Cardiac fibroblast (primary cell): ENCODE measurements at regions not wholly inside any gene's neighbourhood (a gene's known extent, or its start where the extent isn't known, plus 50 kb on each side); places are given as distances from the start of the nearest gene placed in this dataset.

Experiments
- DNase-seq, 2 donors: peaks; one replicate each; pipeline versions ENCODE4 v3.0.0 to v3.0.0-alpha.2; 2010; ENCODE audit warnings: low read depth in 2 of 2
- H3K4me3 ChIP-seq, 2 donors: replicated peaks in 1 of 2; 1 replicate in 1 of 2; 2 replicates in 1 of 2; pipeline ENCODE4 v1.5.1; 2011; ENCODE audit warnings: low read depth in 2 of 2, low read length in 2 of 2, mild to moderate bottlenecking in 2 of 2, moderate library complexity in 1 of 2
- TF ChIP-seq, protein P1 (sequence below): IDR thresholded peaks from one replicate; pipeline ENCODE4 v1.5.1; 2011; ENCODE audit warnings: low read depth, mild to moderate bottlenecking, low read length, inconsistent platforms

DNA sequence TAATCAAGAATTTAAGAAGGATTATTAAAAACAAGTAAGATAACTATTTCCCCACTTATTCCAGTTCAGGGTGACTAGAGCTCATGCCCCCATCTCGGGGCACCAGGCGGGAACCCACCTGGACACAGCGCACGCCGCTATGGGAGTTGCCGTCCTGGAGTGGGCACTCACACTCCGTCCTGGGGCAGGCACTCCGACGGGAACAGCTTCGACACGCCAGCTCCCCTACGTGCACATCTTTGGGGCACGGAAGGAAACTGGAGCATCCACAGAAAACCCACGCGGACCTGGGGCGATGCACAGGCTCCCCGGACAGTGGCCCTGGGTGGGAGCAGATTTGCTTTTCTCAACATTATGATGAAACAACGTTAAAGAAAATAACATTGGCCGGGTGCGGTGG is 52.0 kb upstream of the GATA5 start:
- DNase-seq: no peak
- H3K4me3 ChIP-seq: no peak overlapping the region
- TF ChIP-seq, protein P1, sequence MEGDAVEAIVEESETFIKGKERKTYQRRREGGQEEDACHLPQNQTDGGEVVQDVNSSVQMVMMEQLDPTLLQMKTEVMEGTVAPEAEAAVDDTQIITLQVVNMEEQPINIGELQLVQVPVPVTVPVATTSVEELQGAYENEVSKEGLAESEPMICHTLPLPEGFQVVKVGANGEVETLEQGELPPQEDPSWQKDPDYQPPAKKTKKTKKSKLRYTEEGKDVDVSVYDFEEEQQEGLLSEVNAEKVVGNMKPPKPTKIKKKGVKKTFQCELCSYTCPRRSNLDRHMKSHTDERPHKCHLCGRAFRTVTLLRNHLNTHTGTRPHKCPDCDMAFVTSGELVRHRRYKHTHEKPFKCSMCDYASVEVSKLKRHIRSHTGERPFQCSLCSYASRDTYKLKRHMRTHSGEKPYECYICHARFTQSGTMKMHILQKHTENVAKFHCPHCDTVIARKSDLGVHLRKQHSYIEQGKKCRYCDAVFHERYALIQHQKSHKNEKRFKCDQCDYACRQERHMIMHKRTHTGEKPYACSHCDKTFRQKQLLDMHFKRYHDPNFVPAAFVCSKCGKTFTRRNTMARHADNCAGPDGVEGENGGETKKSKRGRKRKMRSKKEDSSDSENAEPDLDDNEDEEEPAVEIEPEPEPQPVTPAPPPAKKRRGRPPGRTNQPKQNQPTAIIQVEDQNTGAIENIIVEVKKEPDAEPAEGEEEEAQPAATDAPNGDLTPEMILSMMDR: no peak

DNA sequence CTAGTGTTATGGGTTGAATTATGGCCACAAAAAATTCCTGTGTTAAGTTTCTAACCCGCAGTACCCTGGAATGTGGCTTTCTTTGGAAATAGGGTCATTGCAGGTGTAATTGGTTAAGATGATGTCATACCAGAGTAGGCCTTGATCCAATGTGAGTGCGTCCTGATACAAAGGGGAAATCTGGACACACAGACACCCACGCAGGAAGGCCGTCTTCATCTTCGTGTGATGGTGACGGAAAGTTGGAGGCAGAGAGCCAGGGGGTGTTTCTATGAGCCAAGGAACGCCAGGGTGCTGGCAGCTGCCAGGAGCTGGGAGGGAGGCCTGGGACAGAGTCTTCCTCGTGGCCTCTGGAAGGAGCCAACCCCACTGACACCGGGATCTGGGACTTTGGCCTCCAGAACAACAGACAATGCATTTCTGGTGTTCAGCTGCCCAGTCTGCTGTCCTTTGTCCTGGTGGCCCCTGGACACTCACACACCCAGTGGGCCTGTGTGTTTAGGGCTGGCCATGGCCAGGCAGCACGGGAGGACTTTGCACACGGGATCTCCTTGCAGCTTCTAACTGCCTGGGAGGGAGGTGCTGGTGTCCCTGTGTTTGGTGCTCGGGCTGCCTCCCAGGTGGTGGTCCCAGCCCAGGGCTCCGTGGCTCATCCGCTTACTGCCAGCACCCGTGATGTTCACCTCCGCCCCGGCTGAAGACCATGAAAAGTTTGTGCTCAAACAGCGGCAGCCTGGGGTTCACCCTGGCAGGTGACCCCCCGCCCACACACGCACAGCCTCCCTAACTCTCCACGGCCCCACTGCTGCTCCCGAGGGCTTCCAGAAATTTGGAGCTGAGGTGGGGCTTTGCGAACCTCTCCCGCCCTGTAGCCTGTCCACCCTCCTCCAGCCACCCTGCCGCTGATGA is 53.4 kb upstream of the GATA5 start:
- TF ChIP-seq, protein P1: no peak
- no peak overlapping the region for H3K4me3 ChIP-seq
- DNase-seq: no peak

DNA sequence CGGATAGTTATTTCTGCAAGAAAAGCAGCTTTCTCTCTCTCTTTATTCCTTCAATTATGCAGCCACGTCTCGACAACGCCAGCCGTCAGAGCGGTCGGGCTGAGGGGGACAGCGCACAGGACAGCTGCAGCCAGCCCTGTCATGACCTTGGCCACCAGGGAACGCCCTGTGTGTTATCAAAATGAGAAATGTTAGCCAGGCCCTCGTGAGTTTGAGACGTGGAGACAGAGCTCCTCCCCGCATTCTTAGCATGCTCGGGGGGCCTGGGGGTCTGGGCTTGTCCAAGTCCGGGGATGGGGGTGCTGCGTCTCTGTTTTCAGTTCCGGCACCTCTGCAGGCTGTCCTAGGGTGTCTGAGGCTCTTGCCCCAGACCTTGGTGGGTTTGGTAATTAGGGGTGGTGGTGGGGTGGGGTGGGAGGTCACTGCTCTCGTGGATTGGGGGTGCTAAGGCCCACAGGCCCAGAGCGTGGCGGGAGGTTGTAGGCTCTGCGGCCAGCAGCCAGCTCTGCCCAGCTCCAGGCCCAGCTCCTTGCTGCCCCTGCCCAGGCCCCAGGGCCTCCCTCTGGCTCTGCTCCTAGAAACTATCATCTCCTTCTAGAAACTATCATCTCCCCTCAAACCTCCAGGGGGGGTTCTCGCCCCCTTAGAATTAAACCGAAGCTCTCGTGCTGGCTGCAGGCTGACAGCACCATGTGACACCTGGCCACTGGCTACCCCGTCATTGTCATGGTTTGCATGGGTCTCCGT is 54.3 kb upstream of the GATA5 start:
- no peak for DNase-seq
- no peak overlapping the region for H3K4me3 ChIP-seq
- TF ChIP-seq, protein P1: no peak

DNA sequence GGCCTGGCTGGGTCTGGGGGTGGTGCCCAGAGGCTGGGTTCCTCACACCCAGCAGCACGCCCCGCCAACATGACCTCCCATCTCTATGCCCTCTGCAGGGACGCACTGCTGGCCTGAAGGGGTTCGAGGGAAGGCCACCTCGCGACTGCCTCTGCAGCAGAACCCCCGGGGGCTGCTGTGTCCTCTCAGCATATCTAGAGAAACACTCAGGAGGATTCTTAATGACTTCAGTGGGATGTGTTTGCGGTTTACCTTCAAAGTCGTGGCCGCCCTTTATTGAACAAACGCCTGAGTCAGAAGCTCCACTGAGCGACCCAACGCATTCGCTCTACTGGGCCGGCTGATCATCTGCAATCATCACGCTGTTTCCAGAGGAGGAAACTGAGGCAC is 54.8 kb upstream of the GATA5 start:
- TF ChIP-seq, protein P1: no peak
- H3K4me3 ChIP-seq: no peak overlapping the region
- DNase-seq: no peak

DNA sequence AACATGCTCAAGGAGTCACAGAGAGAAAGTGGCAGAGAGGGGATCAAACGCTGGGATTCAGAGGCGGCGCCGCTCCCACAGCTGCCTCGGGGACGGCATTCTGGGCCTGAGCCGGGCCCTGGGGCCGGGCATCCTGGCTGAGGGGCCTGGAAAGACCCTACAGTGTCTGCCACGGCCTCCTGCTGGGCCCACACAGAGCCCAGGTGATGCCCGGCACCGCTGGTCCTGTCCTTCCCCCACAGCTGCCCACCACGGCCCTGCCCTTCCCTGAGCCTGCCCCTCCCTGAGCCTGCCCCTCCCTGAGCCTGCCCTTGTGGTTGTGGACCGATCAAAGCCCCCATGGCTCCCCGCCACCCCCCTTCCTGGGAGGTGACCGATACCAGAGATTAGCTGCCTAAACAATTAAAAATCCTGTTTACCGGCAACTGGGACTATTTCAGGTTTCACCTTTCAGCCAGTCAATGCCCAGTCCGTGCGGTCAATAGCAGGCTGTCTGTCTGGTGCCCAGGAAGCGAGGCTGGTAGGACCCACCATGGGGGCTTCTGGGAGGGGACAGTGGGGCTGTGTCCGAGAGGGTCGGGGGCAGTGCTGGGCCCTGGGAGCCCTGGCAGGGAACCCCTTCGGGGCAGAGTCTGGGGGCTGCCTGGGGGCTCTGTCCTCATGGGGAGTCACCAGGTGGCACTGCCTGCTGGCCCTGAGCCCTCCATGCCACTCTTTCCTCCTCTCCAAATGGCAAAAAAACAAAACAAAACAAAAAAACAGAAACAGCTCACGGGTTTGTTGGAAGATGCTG is 55.4 kb upstream of the GATA5 start:
- no peak for DNase-seq
- TF ChIP-seq, protein P1: no peak
- no peak overlapping the region for H3K4me3 ChIP-seq

DNA sequence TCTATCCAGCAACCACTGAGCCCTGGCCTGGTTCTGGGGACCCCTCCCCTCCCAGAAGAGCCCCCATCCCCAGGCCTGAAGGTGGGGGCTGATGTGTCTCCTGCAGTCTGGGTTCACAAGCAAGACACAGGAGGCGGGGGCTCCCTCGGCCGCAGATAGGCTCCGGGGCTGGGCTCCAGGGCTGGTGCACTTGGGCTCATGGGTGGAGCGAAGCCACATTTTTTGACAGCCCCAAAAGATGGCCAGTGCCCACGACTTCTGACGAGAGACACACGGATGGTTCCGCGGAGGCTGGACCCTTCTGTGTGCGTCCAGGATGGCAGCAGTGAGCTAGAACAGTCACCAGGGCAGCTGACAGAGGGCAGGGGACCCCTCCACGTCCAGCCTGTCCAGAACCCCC is 57.1 kb upstream of the GATA5 start:
- H3K4me3 ChIP-seq: no peak overlapping the region
- DNase-seq: no peak
- TF ChIP-seq, protein P1: no peak
